ENCODE measurements at regions not wholly inside any gene's neighbourhood (a gene's known extent, or its start where the extent isn't known, plus 50 kb on each side); places are given as distances from the start of the nearest gene placed in this dataset.
"Not testable (repeated sequence)": the region's sequence is repeated elsewhere in the genome, so short reads cannot be mapped to it uniquely, and the experiment has no call there.

- peaks cover 8% of the 10 kb centered on the region; the same call in 1 of the 2 replicates for H3K9me3 Mint-ChIP-seq
- TF ChIP-seq CTCF (IDR thresholded peaks at IDR 0.05): no peak
- DNase-seq: no peak
- no peaks in the 10 kb centered on the region for H3K27me3 Mint-ChIP-seq (ENCODE audit: insufficient read depth)
- no peak overlapping the region for H3K27ac Mint-ChIP-seq
- H3K4me1 Mint-ChIP-seq (ENCODE audit: low read depth): no peaks in the 10 kb centered on the region
- H3K36me3 Mint-ChIP-seq (ENCODE audit: low read depth): no peaks in the 10 kb centered on the region
- no peak overlapping the region for H3K4me3 Mint-ChIP-seq
Observed at GRCh38 chrX:117636826-117637225, 479.8 kb downstream of the KLHL13 start.

- Mint-ChIP-seq H3K27me3 (ENCODE audit: insufficient read depth) (no peaks in the 10 kb centered on the region), H3K27ac (no peak overlapping the region), H3K9me3 (peaks cover 8% of the 10 kb centered on the region; the same call in 1 of the 2 replicates), H3K4me1 (ENCODE audit: low read depth) (no peaks in the 10 kb centered on the region), H3K36me3 (ENCODE audit: low read depth) (no peaks in the 10 kb centered on the region), H3K4me3 (no peak overlapping the region)
- no peak for DNase-seq
- TF ChIP-seq CTCF (IDR thresholded peaks at IDR 0.05): no peak
Observed at GRCh38 chrX:117633277-117633676, 483.3 kb downstream of the KLHL13 start.

GRCh38 chrX:117628381-117628780 lies 488.2 kb downstream of the KLHL13 start:
- no peak overlapping the region for H3K4me3 Mint-ChIP-seq
- DNase-seq: no peak
- no peaks in the 10 kb centered on the region for H3K9me3 Mint-ChIP-seq
- no peak for TF ChIP-seq CTCF (IDR thresholded peaks at IDR 0.05)
- H3K36me3 Mint-ChIP-seq (ENCODE audit: low read depth): no peaks in the 10 kb centered on the region
- no peaks in the 10 kb centered on the region for H3K4me1 Mint-ChIP-seq (ENCODE audit: low read depth)
- no peak overlapping the region for H3K27ac Mint-ChIP-seq
- H3K27me3 Mint-ChIP-seq (ENCODE audit: insufficient read depth): no peaks in the 10 kb centered on the region

- Mint-ChIP-seq H3K4me3 (no peak overlapping the region), H3K4me1 (ENCODE audit: low read depth) (no peaks in the 10 kb centered on the region), H3K36me3 (ENCODE audit: low read depth) (no peaks in the 10 kb centered on the region), H3K9me3 (no peaks in the 10 kb centered on the region), H3K27ac (no peak overlapping the region), H3K27me3 (ENCODE audit: insufficient read depth) (no peaks in the 10 kb centered on the region; the same call in 1 of the 2 replicates)
- no peak for TF ChIP-seq CTCF (IDR thresholded peaks at IDR 0.05)
- no peak for DNase-seq
Observed at GRCh38 chrX:117610806-117611205, 505.8 kb downstream of the KLHL13 start.

- DNase-seq: no peak
- TF ChIP-seq CTCF (IDR thresholded peaks at IDR 0.05): no peak
- Mint-ChIP-seq H3K27me3 (ENCODE audit: insufficient read depth) (no peaks in the 10 kb centered on the region; the same call in 1 of the 2 replicates), H3K27ac (no peak overlapping the region), H3K4me3 (no peak overlapping the region), H3K36me3 (ENCODE audit: low read depth) (no peaks in the 10 kb centered on the region), H3K9me3 (no peaks in the 10 kb centered on the region), H3K4me1 (ENCODE audit: low read depth) (no peaks in the 10 kb centered on the region)
Observed at GRCh38 chrX:117610049-117610448, 506.6 kb downstream of the KLHL13 start.

GRCh38 chrX:117607561-117607960 lies 509.0 kb downstream of the KLHL13 start:
- H3K27me3 Mint-ChIP-seq (ENCODE audit: insufficient read depth): no peaks in the 10 kb centered on the region; the same call in 1 of the 2 replicates
- no peaks in the 10 kb centered on the region for H3K36me3 Mint-ChIP-seq (ENCODE audit: low read depth)
- DNase-seq: no peak
- H3K4me3 Mint-ChIP-seq: no peak overlapping the region
- H3K9me3 Mint-ChIP-seq: peaks cover 7% of the 10 kb centered on the region; the same call in 1 of the 2 replicates
- no peak for TF ChIP-seq CTCF (IDR thresholded peaks at IDR 0.05)
- no peaks in the 10 kb centered on the region for H3K4me1 Mint-ChIP-seq (ENCODE audit: low read depth)
- H3K27ac Mint-ChIP-seq: no peak overlapping the region

- not testable (repeated sequence) for H3K36me3 Mint-ChIP-seq (ENCODE audit: low read depth)
- H3K9me3 Mint-ChIP-seq: peaks cover 13% of the 10 kb centered on the region
Observed at GRCh38 chrX:117606101-117606500, 510.5 kb downstream of the KLHL13 start.

More at GRCh38 chrX:117606101-117606500, 510.5 kb downstream of the KLHL13 start:
- H3K27ac Mint-ChIP-seq; H3K4me3 Mint-ChIP-seq; H3K4me1 Mint-ChIP-seq (ENCODE audit: low read depth); H3K27me3 Mint-ChIP-seq (ENCODE audit: insufficient read depth); DNase-seq: not testable (repeated sequence)
